IPS-NIHi11 (cell line): ENCODE measurements at regions not wholly inside any gene's neighbourhood (a gene's known extent, or its start where the extent isn't known, plus 50 kb on each side); places are given as distances from the start of the nearest gene placed in this dataset.

Experiments
- DNase-seq: peaks from one replicate; pipeline ENCODE4 v3.0.0; 2012; ENCODE audit warnings: mixed read lengths, low spot score

GRCh38 chr9:103919605-103920209 is 174.4 kb upstream of the SMC2 start:
- DNase-seq, result no peak

- DNase-seq, result no peak
Observed at GRCh38 chr9:103928442-103928841, 165.7 kb upstream of the SMC2 start.

- no peak for DNase-seq
Observed at GRCh38 chr9:103941104-103941503, 153.0 kb upstream of the SMC2 start.

GRCh38 chr9:103942200-103942599 is 151.9 kb upstream of the SMC2 start:
- no peak for DNase-seq

GRCh38 chr9:103942651-103943050 is 151.5 kb upstream of the SMC2 start:
- no peak for DNase-seq

GRCh38 chr9:103949096-103949495 is 145.0 kb upstream of the SMC2 start:
- DNase-seq, result no peak

- DNase-seq, result no peak
Observed at GRCh38 chr9:103977163-103977562, 116.9 kb upstream of the SMC2 start.

- DNase-seq, result no peak
Observed at GRCh38 chr9:103978396-103978795, 115.7 kb upstream of the SMC2 start.

- no peak for DNase-seq
Observed at GRCh38 chr9:103981912-103982311, 112.2 kb upstream of the SMC2 start.

GRCh38 chr9:103985077-103985476 is 109.0 kb upstream of the SMC2 start:
- DNase-seq, result no peak

- DNase-seq, result no peak
Observed at GRCh38 chr9:103988821-103989220, 105.3 kb upstream of the SMC2 start.

- DNase-seq, result no peak
Observed at GRCh38 chr9:103990311-103990710, 103.8 kb upstream of the SMC2 start.

- no peak for DNase-seq
Observed at GRCh38 chr9:103991001-103991400, 103.1 kb upstream of the SMC2 start.

GRCh38 chr9:103991698-103992097 is 102.4 kb upstream of the SMC2 start:
- no peak for DNase-seq

GRCh38 chr9:103992938-103993579 is 101.0 kb upstream of the SMC2 start:
- DNase-seq, result no peak

GRCh38 chr9:103997856-103998370 is 96.2 kb upstream of the SMC2 start:
- DNase-seq, result no peak

- no peak for DNase-seq
Observed at GRCh38 chr9:103999375-104000062, 94.6 kb upstream of the SMC2 start.

GRCh38 chr9:104009826-104010225 is 84.3 kb upstream of the SMC2 start:
- DNase-seq, result no peak

- DNase-seq, result no peak
Observed at GRCh38 chr9:104022083-104022482, 72.0 kb upstream of the SMC2 start.

GRCh38 chr9:104025104-104025503 is 69.0 kb upstream of the SMC2 start:
- no peak for DNase-seq

GRCh38 chr9:104025945-104026344 is 68.2 kb upstream of the SMC2 start:
- DNase-seq, result no peak

- DNase-seq, result no peak
Observed at GRCh38 chr9:104027295-104027694, 66.8 kb upstream of the SMC2 start.

GRCh38 chr9:104028827-104029226 is 65.3 kb upstream of the SMC2 start:
- no peak for DNase-seq
